T-helper 17 cell (primary cell): ENCODE measurements at regions not wholly inside any gene's neighbourhood (a gene's known extent, or its start where the extent isn't known, plus 50 kb on each side); places are given as distances from the start of the nearest gene placed in this dataset.
"Not testable (repeated sequence)": the region's sequence is repeated elsewhere in the genome, so short reads cannot be mapped to it uniquely, and the experiment has no call there.

Experiments
- ATAC-seq: fragments of 150-1000 bp; cut with Tn5 transposase; 2 replicates; pipeline ENCODE4 v1.10.0; 2021; ENCODE audit warnings: mild to moderate bottlenecking, moderate library complexity
- DNase-seq, 3 donors: peaks; one replicate each; pipeline versions ENCODE4 v3.0.0 to v3.0.0-alpha.2; 2020 to 2021
- H3K9me3 ChIP-seq: one replicate; pipeline ENCODE4 v1.7.0; 2013; ENCODE audit warnings: low read length, mild to moderate bottlenecking; ENCODE audit not compliant: control insufficient read depth, poor library complexity, severe bottlenecking
- H3K27ac Mint-ChIP-seq: one replicate; pipeline ENCODE4 v1.8.0; 2022; ENCODE audit warnings: mild to moderate bottlenecking, moderate library complexity, mixed read lengths
- H3K27me3 Mint-ChIP-seq: one replicate; pipeline ENCODE4 v1.8.0; 2022; ENCODE audit warnings: mixed read lengths
- H3K36me3 Mint-ChIP-seq: one replicate; pipeline ENCODE4 v1.8.0; 2022; ENCODE audit warnings: low read depth, mixed read lengths
- H3K4me1 Mint-ChIP-seq: one replicate; pipeline ENCODE4 v1.8.0; 2022; ENCODE audit warnings: mild to moderate bottlenecking, mixed read lengths
- H3K4me3 Mint-ChIP-seq: one replicate; pipeline ENCODE4 v1.8.0; 2022; ENCODE audit warnings: mild to moderate bottlenecking, moderate library complexity, mixed read lengths

DNA sequence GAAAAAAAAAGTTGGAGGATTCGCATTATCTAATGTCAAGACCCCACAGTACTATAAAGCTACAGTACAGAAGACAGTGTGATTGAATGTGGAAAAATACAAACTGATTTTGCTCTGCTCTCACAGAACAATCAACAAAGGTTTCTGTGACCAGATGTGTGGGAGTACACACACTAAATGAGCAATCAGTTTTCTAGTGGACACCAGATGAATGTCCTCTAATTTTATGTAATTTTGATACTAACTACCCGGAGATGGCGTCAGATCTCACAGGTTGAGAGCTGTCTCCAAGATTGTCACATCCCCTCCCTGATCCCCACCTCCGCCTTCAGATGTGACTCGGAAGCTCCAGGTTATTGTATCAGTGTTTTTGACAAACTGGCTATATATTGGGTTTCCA lies 81.9 kb upstream of the HUWE1 start:
- ATAC-seq, result no peak
- peaks cover 5% of the 10 kb centered on the region for H3K4me1 Mint-ChIP-seq
- H3K27me3 Mint-ChIP-seq, result no peaks in the 10 kb centered on the region
- no peaks in the 10 kb centered on the region for H3K9me3 ChIP-seq
- no peak overlapping the region for H3K4me3 Mint-ChIP-seq
- DNase-seq, result no peak
- no peaks in the 10 kb centered on the region for H3K36me3 Mint-ChIP-seq
- H3K27ac Mint-ChIP-seq, result no peak overlapping the region

- Mint-ChIP-seq H3K27me3 (no peaks in the 10 kb centered on the region), H3K4me3 (no peak overlapping the region), H3K36me3 (no peaks in the 10 kb centered on the region), H3K27ac (no peak overlapping the region), H3K4me1 (peaks cover 5% of the 10 kb centered on the region)
- H3K9me3 ChIP-seq, result no peaks in the 10 kb centered on the region
- peak; percentile 18 for ATAC-seq
- no peak for DNase-seq
Measured at GRCh38 chrX:53767544-53767943, 81.0 kb upstream of the HUWE1 start.

GRCh38 chrX:53757181-53757580 lies 70.7 kb upstream of the HUWE1 start:
- not testable (repeated sequence) for H3K4me1 Mint-ChIP-seq, H3K9me3 ChIP-seq, H3K4me3 Mint-ChIP-seq, DNase-seq, H3K36me3 Mint-ChIP-seq, H3K27me3 Mint-ChIP-seq, H3K27ac Mint-ChIP-seq, ATAC-seq

- H3K9me3 ChIP-seq, result no peaks in the 10 kb centered on the region
- no peaks in the 10 kb centered on the region for H3K36me3 Mint-ChIP-seq
- ATAC-seq, result no peak
- H3K27ac Mint-ChIP-seq, result no peak overlapping the region
- H3K27me3 Mint-ChIP-seq, result no peaks in the 10 kb centered on the region
- no peaks in the 10 kb centered on the region for H3K4me1 Mint-ChIP-seq
- no peak overlapping the region for H3K4me3 Mint-ChIP-seq
- DNase-seq, result no peak
Measured at GRCh38 chrX:53746718-53747117, 60.2 kb upstream of the HUWE1 start.

DNA sequence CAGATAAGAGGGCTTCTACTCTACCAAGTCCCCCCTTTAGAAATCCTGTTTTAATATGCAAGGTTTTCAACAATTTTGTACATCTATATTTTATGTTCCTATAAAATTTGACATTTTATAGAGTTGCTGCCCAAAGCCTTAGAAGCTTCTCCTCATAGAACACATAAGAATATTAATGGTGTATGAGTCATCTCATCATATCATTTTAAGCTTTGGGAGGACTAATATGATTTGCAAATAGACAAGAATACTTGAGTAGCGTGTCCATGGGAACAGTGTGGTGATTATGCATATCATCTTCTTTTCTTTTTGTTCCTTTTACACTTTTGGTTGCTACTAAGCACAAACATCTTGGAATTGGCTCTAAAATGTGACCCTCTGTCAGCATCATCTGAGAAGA lies 56.7 kb upstream of the HUWE1 start:
- DNase-seq, result no peak
- ATAC-seq, result no peak
- H3K4me3 Mint-ChIP-seq, result no peak overlapping the region
- no peaks in the 10 kb centered on the region for H3K36me3 Mint-ChIP-seq
- H3K27me3 Mint-ChIP-seq, result no peaks in the 10 kb centered on the region
- no peaks in the 10 kb centered on the region for H3K9me3 ChIP-seq
- no peaks in the 10 kb centered on the region for H3K4me1 Mint-ChIP-seq
- no peak overlapping the region for H3K27ac Mint-ChIP-seq

DNA sequence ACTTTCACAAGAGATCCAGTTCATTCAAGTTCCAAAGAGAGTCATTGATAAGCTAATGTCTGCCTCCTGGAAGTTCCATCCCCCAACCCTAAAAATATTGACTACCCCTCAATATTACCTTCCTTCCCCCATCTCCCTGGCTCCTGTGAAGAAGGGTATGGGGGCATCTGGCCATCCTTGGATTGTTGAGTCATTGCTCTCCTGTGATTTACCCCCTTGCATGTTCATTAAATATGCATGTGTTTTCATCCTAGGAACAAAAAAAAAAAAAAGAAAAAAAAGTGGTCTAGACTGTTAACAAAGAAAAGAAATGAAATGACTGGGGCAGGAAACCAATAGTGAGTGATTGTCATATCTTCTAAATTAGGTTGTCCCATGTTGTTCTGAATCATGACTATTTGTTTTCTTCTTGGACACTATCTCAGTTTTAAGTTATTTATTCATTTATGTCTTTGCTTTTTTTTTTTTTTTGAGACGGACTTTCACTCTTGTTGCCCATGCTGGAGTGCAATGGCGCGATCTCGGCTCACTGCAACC lies 51.9 kb upstream of the HUWE1 start:
- Mint-ChIP-seq H3K36me3 (no peaks in the 10 kb centered on the region), H3K27ac (no peak overlapping the region), H3K4me3 (no peak overlapping the region), H3K27me3 (no peaks in the 10 kb centered on the region), H3K4me1 (peaks cover 3% of the 10 kb centered on the region)
- H3K9me3 ChIP-seq, result no peaks in the 10 kb centered on the region
- ATAC-seq (no peak), DNase-seq (no peak)
